ENCODE measurements at regions not wholly inside any gene's neighbourhood (a gene's known extent, or its start where the extent isn't known, plus 50 kb on each side); places are given as distances from the start of the nearest gene placed in this dataset.

DNA sequence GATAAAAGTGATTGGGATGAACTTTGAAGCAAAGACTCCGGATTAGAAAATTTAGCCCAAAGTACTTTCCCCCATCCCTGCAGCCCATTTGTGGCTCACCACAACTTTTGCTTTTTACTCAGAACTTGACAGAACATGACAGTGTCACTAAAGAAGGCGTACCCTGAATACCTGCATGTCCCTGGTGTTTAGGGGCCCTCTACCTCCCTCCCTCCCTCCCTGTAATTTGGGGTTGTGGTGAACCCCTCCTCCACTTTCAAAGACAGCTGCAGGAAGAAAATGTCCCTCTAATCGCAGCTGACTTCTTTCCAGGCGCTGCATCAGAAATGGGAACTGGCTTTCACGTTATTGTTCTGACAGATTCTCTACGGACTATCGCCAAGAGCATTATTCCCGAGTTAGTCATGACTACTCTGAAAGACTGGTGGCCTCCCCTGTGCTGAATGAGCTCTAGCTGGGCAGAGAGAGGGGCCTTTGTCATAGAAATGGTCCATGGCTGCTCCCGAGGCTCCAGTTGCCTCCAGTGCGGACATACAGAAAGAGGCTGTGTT lies 93.2 kb upstream of the ARHGEF3 start:
- no peak overlapping the region for H3K4me3 ChIP-seq (ENCODE audit: low read length)
- TF ChIP-seq ZNF274 (IDR thresholded peaks at IDR 0.05; ENCODE audit: low read depth, low read length), result no peak

DNA sequence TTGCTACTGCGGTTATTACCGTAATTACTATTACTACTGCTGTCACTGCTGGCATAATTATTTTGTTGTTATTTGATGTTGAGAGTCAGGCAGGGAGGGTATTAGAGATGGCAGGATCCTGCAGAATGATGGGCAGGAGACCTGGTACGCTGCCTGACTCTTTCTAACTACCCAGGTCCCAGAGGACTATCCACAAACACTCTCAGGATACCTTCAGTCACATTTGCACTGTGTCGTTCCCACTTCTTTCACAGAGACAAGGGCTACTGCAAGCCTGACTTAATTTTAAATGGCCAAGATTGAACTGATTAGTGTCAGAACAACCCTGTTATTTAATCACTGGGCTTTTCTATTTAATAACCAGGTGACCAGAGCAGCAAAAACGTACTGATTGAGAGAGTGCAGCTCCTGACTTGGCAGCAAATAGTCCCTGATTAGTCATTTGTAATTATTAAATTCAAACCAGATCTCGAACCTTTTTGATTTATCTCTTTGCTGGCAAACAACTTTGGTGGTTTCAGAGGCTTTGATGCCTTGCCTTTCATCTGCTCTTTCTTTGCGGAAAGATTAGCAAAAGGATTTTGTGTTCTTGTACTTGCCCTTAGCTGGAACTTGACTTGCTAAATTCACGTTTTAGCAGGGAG lies 88.8 kb upstream of the ARHGEF3 start:
- H3K4me3 ChIP-seq (ENCODE audit: low read length), result no peak overlapping the region
- no peak for TF ChIP-seq ZNF274 (IDR thresholded peaks at IDR 0.05; ENCODE audit: low read depth, low read length)

DNA sequence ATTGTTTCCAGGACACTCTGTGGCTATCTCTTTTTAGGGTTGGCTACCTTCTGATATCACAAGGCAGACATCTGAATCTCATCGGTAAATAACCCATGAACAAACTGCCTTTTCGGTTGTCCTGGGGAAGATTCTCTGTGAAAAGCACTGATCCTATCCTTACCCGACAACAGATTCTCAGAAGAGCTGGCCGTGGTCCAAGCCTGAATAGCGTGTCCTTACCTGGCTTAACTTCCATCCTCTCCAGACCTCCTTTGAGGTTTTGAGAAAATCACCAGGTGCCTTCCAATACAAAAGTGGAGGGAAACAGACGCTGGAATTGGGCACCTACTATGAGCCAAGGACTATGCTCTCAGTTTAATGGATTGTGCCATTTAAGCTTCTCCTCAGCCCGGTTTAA lies 87.4 kb upstream of the ARHGEF3 start:
- no peak overlapping the region for H3K4me3 ChIP-seq (ENCODE audit: low read length)
- TF ChIP-seq ZNF274 (IDR thresholded peaks at IDR 0.05; ENCODE audit: low read depth, low read length), result no peak

GRCh38 chr3:56887402-56888025 lies 85.8 kb upstream of the ARHGEF3 start:
- no peak overlapping the region for H3K4me3 ChIP-seq (ENCODE audit: low read length)
- TF ChIP-seq ZNF274 (IDR thresholded peaks at IDR 0.05; ENCODE audit: low read depth, low read length), result no peak

- no peak overlapping the region for H3K4me3 ChIP-seq (ENCODE audit: low read length)
- TF ChIP-seq ZNF274 (IDR thresholded peaks at IDR 0.05; ENCODE audit: low read depth, low read length), result no peak
Observed at GRCh38 chr3:56886314-56886713, 84.6 kb upstream of the ARHGEF3 start.

GRCh38 chr3:56885879-56886278 lies 84.1 kb upstream of the ARHGEF3 start:
- TF ChIP-seq ZNF274 (IDR thresholded peaks at IDR 0.05; ENCODE audit: low read depth, low read length), result no peak
- H3K4me3 ChIP-seq (ENCODE audit: low read length), result no peak overlapping the region

DNA sequence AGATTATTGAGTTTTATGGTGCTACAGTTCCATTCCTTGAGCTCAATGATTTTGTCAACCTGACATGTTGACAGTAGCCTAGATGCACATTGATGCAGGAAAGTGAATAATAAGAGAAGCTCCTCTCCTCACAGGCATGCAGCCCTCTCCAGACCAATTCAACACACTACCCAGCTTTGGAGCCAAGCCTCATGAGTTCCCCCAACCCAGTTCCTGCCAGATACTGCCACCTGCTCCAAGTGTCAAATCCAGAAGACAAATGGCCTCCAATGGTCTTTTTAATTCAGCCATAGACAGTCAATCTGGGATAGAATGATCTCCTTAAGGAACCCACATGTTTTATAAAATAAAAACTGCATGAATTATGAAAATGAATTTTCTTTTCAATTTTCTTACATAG lies 83.7 kb upstream of the ARHGEF3 start:
- H3K4me3 ChIP-seq (ENCODE audit: low read length), result no peak overlapping the region
- TF ChIP-seq ZNF274 (IDR thresholded peaks at IDR 0.05; ENCODE audit: low read depth, low read length), result no peak

- no peak overlapping the region for H3K4me3 ChIP-seq (ENCODE audit: low read length)
- TF ChIP-seq ZNF274 (IDR thresholded peaks at IDR 0.05; ENCODE audit: low read depth, low read length), result no peak
Observed at GRCh38 chr3:56884387-56884786, 82.6 kb upstream of the ARHGEF3 start.

DNA sequence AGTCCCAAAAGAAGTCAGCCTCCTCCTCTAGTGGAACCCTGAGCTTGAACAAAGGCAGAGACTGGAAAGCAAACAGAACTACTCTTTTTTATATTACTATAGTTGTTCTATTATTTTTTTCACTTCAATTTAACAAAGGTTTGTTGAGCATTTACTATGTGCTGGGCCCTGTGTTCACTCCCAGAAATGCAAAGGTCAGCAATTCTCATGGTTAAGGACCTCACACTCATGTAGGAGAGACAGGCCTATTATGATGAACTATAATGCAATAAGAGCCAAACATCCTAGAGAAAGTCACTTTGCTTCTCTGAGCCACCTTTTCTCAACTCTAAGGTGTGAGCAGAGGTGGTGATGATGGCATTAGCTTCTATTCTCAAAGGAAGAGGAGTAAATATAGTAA lies 82.1 kb upstream of the ARHGEF3 start:
- TF ChIP-seq ZNF274 (IDR thresholded peaks at IDR 0.05; ENCODE audit: low read depth, low read length), result no peak
- H3K4me3 ChIP-seq (ENCODE audit: low read length), result no peak overlapping the region

GRCh38 chr3:56882896-56883295 lies 81.1 kb upstream of the ARHGEF3 start:
- no peak overlapping the region for H3K4me3 ChIP-seq (ENCODE audit: low read length)
- no peak for TF ChIP-seq ZNF274 (IDR thresholded peaks at IDR 0.05; ENCODE audit: low read depth, low read length)

GRCh38 chr3:56881841-56882240 lies 80.1 kb upstream of the ARHGEF3 start:
- TF ChIP-seq ZNF274 (IDR thresholded peaks at IDR 0.05; ENCODE audit: low read depth, low read length), result no peak
- H3K4me3 ChIP-seq (ENCODE audit: low read length), result no peak overlapping the region

DNA sequence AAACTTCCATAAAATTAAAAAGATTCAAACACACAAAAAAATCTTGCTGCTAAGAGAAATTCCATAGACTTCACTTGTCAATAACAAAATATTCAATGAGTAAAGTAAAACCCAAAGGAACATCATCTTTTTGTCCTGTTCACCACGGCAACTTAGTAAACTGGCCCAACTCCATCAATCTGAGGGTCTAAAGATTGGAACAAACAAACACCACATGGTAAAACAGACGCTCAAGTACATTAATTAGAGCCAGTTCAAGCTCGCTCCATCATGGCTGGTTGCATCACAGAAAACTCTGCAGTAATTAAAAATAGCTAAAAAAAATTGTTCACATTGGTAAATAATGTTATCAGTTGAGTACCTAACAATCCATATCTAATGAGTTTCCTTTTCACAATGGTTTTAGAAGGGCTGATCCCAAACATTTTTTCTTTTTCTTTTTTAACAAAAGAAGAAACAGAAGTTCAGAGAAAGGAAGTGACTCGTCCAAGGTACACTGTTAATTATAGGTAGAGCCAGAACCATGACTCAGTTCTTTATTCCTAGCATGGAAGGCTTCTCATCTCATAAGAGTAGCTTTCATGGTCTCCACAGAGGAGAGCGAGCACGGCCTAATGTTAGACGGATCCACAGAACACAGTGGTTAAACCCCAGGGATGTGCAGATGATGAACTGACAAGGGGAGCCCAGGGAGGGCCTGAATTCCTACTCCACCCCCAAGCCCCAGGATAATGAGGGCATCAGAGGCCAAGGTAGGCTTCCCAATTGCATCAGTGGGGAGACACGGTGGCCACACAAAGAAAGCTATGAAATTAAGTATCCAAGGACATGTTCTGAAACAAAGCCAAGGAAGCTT lies 79.2 kb upstream of the ARHGEF3 start:
- TF ChIP-seq ZNF274 (IDR thresholded peaks at IDR 0.05; ENCODE audit: low read depth, low read length), result no peak
- H3K4me3 ChIP-seq (ENCODE audit: low read length), result no peak overlapping the region

- TF ChIP-seq ZNF274 (IDR thresholded peaks at IDR 0.05; ENCODE audit: low read depth, low read length), result no peak
Observed at GRCh38 chr3:56879436-56880215, 77.9 kb upstream of the ARHGEF3 start.

DNA sequence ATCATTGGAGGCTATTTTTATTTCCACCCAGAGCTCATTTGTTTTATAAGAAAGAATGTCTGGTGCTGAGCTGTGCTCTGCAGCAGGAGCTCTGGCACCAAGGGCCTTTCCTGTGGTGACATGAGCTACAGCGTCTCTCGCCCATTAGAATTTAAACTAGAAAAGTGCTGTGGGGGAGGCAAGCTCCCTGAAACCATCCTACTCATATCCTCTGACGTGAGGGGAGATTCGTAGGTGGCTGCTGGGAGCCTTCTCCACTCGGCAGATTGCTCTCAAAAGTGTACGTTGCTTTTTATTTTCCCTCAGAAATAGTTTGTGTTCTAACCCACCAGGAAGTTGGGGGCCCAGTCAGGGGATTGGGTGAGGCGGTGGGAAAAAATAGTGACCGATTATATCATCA lies 76.3 kb upstream of the ARHGEF3 start:
- TF ChIP-seq ZNF274 (IDR thresholded peaks at IDR 0.05; ENCODE audit: low read depth, low read length), result no peak
- H3K4me3 ChIP-seq (ENCODE audit: low read length), result no peak overlapping the region

More at GRCh38 chr3:56879436-56880215, 77.9 kb upstream of the ARHGEF3 start:
- H3K4me3 ChIP-seq (ENCODE audit: low read length), result no peak overlapping the region

Measured in GM08714 (cell line).